Activated CD4-positive, alpha-beta T cell treated with anti-CD3 and anti-CD28 coated beads, Interleukin-10, Interleukin-2, amounts not matched to agents 100 ng/mL and 50 ng/mL, durations not matched to agents 16 hours and 8 hours (primary cell): ENCODE measurements at regions not wholly inside any gene's neighbourhood (a gene's known extent, or its start where the extent isn't known, plus 50 kb on each side); places are given as distances from the start of the nearest gene placed in this dataset.
A peak's percentile ranks its signal among the peaks of the same experiment; 100 is the strongest.

Experiments
- DNase-seq: peaks from one replicate; pipeline ENCODE4 v3.0.0-alpha.2; 2020

DNA sequence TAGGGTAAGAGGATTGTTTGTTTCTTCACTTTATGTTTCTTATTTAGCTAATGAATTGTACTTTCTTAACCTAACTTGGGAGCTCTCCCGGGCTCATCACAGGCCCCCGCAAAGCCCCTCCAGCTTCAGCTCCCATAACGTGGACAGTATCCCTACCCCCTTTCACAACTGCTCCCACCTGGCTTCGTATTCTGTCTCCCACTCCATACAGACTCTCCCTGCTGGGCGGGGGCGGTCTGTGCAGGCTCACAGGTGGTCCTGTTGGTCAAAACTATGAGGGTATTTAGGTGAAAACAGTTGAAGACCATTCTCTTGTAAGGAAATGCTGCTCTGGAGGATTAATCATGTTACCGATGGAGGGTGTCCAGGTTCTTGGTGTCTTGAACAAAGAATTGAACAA lies 805.3 kb downstream of the SEMA5A start:
- DNase-seq: no peak

- DNase-seq: no peak
Observed at GRCh38 chr5:8749556-8749955, 796.3 kb downstream of the SEMA5A start.

DNA sequence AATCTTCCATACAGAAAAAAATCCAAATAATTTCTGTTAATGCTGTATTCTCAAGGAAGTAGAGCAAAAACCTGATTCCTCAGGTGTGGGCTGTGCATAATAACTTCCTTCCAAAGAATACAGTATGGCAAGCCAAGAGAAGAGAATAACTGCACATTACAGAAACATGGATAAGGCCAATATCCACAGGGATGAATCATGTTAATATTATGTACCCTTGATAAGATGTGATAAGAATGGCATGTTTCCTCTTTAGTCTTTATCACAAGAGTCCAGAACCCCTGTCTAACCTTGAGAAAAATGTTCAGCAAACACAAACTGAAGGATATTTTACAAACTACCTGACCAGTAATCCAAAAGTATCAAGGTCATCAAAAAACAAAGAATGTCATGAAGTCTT lies 795.8 kb downstream of the SEMA5A start:
- DNase-seq: no peak

- DNase-seq: no peak
Observed at GRCh38 chr5:8751971-8752370, 793.9 kb downstream of the SEMA5A start.

GRCh38 chr5:8752595-8752994 lies 793.3 kb downstream of the SEMA5A start:
- DNase-seq: no peak

DNA sequence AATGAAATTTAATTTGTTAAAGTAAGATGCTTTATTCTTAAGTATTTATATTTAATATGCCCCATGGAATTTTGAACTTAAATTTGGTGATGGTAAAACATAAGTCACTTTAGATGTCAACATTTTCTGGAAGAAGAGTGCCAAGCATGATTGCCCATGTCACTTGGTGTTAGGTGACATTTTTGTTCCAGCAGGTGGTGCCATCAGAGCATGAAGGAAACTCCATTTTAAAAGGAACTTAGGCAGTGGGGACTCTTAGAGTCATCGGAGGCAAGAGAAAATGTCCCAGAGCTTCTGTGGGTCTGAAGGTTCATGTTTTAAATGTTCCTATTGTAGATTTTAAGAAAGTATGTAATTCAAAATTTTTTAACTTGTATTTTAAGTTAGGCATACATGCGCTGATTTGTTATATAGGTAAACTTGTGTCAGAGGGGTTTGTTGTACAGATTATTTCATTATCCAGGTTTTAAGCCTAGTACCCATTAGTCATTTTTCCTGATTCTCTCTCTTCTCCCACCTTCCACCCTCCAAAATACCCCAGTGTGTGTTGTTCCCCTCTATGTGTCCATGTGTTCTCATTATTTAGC lies 789.3 kb downstream of the SEMA5A start:
- DNase-seq: peak; percentile 1

DNA sequence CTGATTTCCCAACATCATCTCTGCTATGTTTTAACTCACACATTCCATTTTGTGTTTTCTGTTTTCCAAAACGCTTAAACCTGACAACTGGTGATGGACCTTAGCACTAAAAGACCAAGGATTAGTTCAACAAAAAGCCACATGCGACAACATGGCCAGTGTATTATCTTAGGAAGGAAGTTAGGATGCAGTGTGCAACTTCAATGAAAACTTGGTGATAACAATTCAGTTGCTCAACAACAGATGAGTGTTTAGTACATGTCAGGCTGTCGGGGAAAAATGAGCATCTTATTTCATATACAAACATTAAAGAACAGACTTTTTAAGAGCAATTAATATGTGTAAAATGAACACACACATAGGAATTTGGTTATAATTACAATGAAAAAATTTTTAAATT lies 780.0 kb downstream of the SEMA5A start:
- DNase-seq: no peak

DNA sequence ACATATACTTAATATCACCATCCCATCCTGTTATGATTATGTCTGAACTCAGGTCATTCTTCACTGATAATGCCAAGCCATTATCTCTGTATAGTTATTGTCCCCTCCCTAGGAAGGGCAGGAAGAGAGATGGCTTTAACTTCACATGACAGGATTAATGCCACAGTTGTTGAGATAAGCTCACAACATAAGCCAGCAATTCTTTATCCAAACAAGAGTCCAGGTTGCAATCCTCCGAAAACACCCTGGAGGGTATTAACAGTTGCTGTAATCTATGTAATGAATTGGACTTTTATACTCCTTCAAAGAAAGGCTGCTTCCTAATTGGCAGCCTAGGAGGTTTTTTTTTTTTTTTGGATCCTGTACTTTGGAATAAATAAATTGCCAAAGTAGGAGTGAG lies 779.4 kb downstream of the SEMA5A start:
- no peak for DNase-seq

GRCh38 chr5:8767111-8767510 lies 778.8 kb downstream of the SEMA5A start:
- DNase-seq: no peak

- DNase-seq: no peak
Observed at GRCh38 chr5:8767746-8768145, 778.1 kb downstream of the SEMA5A start.

- DNase-seq: no peak
Observed at GRCh38 chr5:8769631-8770030, 776.2 kb downstream of the SEMA5A start.

GRCh38 chr5:8770431-8770830 lies 775.4 kb downstream of the SEMA5A start:
- no peak for DNase-seq

DNA sequence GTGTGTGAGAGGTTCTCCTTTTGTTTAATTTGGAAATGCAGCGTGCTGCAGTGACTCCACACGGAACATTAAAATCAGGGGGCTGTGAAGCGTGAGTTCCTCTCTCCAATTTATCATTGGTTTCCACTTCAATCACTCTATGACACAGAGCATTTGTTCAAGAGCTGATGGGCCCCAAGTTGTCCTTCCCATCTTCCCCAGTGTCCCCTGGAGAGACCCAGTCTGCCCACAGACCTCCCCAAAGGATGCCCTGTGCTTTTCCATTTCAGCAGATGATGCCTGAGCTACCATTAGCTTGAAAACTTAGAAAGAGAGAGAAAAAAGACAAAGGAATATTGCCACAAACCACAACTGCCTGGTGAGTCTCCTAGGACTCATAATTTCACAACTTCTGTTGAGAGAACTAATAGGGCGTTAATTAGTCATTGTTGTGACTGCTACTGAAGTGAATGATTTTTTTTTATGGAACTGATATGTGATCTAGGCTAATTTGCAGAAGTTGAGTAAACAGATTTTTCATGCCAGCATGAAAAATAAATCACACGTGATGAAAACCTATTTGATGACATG lies 772.7 kb downstream of the SEMA5A start:
- DNase-seq: no peak

- no peak for DNase-seq
Observed at GRCh38 chr5:8784692-8785091, 761.2 kb downstream of the SEMA5A start.

- no peak for DNase-seq
Observed at GRCh38 chr5:8788246-8788645, 757.6 kb downstream of the SEMA5A start.

GRCh38 chr5:8805653-8806052 lies 740.2 kb downstream of the SEMA5A start:
- DNase-seq: no peak

GRCh38 chr5:8807636-8808035 lies 738.2 kb downstream of the SEMA5A start:
- DNase-seq: no peak

- DNase-seq: no peak
Observed at GRCh38 chr5:8811581-8811980, 734.3 kb downstream of the SEMA5A start.

- no peak for DNase-seq
Observed at GRCh38 chr5:8813180-8813579, 732.7 kb downstream of the SEMA5A start.

DNA sequence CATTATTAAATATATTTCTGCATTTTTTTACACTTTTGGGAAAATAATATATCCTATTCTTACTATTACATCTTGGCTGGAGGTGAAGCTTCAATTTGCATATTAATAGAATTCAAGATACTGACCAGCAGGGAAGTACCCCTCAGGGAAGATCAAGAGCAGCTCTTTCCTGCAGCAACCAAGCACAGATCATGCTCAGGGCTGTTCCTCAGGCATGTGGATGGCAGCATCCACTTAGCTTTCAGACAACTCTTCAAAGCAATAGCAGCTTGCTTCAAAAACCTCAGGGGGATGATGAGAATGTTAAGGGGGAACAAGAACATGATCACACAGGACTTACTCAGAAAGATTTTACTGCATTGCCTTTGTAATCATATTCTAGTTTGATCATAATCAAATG lies 731.8 kb downstream of the SEMA5A start:
- no peak for DNase-seq

DNA sequence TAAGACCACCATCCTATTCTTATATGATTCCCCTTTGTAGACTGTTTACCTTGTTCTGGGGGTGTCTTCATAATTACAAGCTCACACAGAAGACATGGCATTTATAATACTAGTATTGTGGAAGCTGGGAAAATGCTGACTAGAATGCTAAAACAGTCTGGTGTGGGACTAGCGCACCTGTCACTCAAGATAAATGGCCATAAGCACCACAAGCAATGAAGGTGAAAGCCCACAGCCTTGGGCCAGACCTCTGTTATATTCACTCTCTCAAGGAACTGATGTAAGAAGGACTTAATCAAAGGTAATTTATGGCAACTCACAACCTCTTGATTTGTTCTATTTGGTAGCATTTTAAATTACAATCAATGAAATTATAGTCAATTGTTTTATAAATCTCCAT lies 721.5 kb downstream of the SEMA5A start:
- no peak for DNase-seq

DNA sequence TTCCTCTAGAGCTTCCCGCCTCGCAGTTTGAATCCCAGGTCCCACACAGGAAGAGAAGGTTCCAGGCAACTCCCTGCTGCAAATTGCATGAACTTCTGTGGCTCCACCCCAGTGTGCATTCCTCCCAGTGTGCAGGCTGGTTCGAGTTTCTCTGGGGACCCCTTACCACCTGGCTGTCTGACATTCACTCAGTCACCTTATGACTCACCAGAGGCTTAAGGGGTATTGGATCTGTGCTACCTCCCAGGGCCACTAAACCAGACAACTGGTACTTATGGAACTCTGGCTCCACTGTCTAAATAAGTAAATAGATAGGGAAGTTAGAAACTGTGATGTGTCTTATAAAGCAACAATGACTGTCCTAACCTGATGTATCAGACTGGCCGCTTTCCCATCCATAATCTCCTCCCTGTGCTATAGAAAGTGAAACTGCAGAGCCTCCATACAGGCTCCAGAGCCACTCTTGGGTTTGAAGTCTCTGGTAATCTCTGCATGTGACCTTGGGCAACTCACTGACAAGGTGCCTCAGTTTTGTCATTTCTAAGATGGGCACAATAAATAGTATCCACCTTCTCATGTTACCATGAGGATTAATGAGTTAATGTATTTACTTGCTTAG lies 720.6 kb downstream of the SEMA5A start:
- no peak for DNase-seq

DNA sequence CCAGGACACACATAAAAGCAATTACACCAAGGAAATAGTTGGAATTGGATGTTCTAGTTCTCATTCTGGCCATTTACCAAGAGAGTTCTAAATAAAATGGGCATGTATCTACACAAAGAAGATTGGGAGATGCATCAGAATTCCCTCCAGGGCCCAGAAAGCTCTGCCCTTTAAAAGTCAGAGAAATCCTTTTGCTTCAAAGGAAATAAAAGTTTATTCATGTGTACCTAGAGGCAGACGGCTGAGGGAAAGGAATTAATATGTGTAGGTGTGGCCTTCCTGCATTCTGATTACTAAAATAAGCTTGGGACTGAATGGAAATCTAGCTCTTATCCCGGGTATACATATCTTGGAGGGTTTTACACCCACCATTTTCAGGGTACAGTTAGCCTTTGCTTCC lies 719.4 kb downstream of the SEMA5A start:
- no peak for DNase-seq

- no peak for DNase-seq
Observed at GRCh38 chr5:8827696-8828095, 718.2 kb downstream of the SEMA5A start.
